BJ (cell line): ENCODE measurements at regions not wholly inside any gene's neighbourhood (a gene's known extent, or its start where the extent isn't known, plus 50 kb on each side); places are given as distances from the start of the nearest gene placed in this dataset.

Source experiments
- CTCF ChIA-PET: fragments of 350-600 bp; formaldehyde crosslinking; extraction: SDS; loops from one replicate; lab custom pipeline; 2021; ENCODE audit warnings: antibody characterized with exemption, inconsistent platforms; lab: Yijun Ruan, JAX
- POLR2A ChIA-PET: fragments of 300-600 bp; sonication (Branson Sonifier 250); formaldehyde crosslinking; extraction: SDS; loops from one replicate; lab custom pipeline; 2021; ENCODE audit warnings: antibody characterized with exemption; lab: Charles Lee
- DNase-seq: peaks from one replicate; pipeline ENCODE4 v3.0.0-alpha.2; 2011; ENCODE audit warnings: low read depth
- H3K27me3 ChIP-seq: 2 replicates; pipeline ENCODE4 v1.6.0; 2011; ENCODE audit warnings: low read length; ENCODE audit not compliant: control insufficient read depth, insufficient read depth
- H3K36me3 ChIP-seq: 2 replicates; pipeline ENCODE4 v1.5.1; 2011; ENCODE audit warnings: low read length; ENCODE audit not compliant: control insufficient read depth, insufficient read depth
- H3K4me3 ChIP-seq: 2 replicates; pipeline ENCODE4 v1.5.1; 2011; ENCODE audit warnings: low read depth, mild to moderate bottlenecking, control low read depth, low read length
- TF ChIP-seq, protein P1 (sequence below): IDR thresholded peaks from 2 replicates; pipeline ENCODE4 v1.5.1; 2011; ENCODE audit warnings: low read depth, mild to moderate bottlenecking, control low read depth, inconsistent platforms, low read length, moderate library complexity; ENCODE audit not compliant: insufficient read depth

DNA sequence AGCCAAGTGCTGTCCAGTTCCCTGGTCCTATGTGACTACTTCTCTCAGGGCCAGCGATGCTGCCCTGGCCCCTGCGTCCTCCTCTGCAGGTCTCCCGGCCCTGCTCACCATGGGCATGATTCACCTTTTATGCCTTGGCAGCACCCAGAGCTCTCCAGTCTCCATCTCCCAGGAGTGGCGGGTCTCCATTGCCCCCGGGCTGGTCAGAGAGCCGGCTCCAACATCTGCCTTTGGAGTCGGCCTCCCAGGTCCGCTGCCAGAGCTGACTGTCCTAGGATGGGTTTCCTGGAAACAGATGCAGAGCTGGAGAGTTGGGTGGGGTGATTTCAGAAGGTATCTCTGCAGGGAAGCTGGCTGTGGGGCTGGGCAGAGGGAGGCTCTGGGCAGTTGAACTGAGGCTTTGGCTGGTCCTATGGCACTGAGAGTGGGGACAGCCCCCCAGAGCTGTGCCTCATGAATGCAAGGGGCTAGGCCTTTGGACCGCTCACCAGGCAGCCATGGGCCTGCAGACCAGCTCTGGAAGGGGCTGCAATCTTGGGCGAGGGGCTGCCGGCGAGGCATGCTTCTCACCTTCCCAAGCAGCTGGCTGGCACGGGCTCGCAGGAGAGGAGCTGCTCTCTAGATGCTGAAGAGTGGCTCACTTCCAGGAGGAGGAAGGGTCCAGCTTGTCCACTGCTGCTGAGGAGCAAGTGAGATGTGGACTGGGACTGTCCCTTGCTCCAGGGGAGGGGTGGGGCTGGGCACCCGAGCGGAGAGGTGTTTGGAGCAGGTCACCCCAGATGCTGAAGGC, 59.8 kb upstream of the HS6ST1 start:
- POLR2A ChIA-PET = no interaction called here
- H3K36me3 ChIP-seq = no peaks in the 10 kb centered on the region
- DNase-seq = no peak
- H3K27me3 ChIP-seq = no peaks in the 10 kb centered on the region
- TF ChIP-seq, protein P1, sequence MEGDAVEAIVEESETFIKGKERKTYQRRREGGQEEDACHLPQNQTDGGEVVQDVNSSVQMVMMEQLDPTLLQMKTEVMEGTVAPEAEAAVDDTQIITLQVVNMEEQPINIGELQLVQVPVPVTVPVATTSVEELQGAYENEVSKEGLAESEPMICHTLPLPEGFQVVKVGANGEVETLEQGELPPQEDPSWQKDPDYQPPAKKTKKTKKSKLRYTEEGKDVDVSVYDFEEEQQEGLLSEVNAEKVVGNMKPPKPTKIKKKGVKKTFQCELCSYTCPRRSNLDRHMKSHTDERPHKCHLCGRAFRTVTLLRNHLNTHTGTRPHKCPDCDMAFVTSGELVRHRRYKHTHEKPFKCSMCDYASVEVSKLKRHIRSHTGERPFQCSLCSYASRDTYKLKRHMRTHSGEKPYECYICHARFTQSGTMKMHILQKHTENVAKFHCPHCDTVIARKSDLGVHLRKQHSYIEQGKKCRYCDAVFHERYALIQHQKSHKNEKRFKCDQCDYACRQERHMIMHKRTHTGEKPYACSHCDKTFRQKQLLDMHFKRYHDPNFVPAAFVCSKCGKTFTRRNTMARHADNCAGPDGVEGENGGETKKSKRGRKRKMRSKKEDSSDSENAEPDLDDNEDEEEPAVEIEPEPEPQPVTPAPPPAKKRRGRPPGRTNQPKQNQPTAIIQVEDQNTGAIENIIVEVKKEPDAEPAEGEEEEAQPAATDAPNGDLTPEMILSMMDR = no peak
- CTCF ChIA-PET = interaction anchor here (1.3 kb wide), 1 partner anchor 14 kb away, joined by 4 read pairs; no protein-coding TSS in a partner anchor
- H3K4me3 ChIP-seq = no peak overlapping the region

DNA sequence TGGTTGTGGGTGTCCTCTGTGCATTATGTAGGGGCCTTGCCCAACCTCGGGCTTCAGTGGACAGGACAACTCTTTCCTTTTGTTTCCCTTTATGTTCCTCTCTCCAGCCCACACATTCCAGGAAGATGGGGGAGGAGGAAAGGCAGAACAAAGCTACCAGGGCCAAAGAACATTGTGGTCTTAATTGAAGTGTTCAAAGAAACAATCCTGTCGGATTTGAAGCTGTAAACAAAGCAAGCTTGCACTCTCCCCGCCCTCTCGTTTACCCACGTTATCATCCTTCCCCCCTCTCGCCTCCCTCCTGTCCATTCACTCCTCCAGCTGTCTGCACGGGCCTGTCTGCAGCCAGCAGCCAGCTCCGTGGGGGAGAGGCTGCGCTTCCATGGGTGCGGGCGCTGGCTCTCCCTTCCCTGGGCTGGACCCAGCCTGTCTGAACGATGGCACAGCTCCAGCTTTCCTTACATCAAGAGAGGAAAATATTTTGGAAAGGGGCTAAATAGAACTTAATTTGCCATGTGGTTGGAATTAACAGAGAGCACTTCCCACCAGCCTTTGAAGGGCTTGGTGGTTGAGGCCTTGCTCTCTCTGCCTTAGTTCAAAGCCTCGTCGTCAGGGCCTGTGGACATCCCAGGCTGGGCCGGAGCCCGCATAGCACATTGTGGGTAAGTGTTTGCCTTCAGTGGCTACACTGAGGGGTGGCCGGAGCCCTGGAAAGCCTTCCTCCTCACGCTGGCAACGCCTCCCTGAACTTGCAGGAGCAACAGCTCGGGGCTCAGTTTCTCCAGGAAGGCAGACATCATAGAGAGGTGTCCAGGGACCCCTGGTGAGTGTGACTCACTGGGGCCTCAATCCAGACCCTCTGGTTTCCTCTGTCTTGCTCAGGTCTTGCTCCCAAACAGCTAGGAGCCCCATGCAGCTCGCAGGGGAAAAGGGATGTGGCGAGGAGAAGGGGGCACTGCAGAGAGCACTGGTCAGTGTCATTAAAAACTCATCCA, 60.6 kb upstream of the HS6ST1 start:
- TF ChIP-seq, protein P1 = no peak
- CTCF ChIA-PET = interaction anchor here (1.3 kb wide), 1 partner anchor 15 kb away, joined by 4 read pairs; no protein-coding TSS in a partner anchor

DNA sequence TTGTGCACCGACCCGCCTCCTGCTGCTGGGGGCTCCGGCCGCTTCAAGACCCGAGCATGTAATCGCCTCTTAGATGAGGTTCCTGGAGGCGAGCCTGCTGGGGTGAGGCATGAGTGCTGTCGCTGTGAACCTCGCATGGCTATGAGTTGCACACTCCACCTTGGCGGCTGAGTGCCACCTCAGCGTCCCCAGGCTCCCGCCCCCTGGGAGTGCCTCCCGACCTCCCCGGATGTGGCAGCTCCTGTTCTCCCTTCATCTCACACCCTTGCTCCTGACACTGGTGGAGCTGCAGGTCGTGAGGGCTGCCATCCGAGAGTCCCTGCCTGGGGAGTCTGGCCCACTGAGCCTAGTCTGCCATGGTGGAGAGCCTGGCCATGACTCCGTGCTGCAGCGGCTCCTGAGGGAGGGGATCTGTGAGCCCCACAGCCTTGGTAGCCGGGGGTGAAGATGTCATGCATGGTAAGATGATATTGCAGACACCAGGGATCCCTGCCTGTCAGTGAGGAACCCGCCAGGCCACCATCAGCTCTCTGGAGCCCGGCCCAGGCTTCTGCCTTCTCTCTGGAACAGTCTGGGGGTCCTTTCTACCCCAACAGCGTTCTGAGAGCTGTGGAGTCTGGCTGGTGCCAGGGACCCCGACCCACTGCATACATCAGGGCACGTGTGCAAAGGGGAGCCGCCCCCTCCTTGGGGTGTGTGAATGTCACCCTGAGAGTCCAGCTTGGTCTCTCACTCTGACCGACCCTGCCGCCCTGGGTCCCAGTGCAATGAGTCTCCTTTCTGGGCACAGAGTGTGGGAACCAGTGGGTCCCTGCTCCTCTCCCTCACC, 61.6 kb upstream of the HS6ST1 start:
- H3K27me3 ChIP-seq = no peaks in the 10 kb centered on the region
- TF ChIP-seq, protein P1 = no peak
- ChIA-PET POLR2A (no interaction called here), CTCF (no interaction called here)
- no peaks in the 10 kb centered on the region for H3K36me3 ChIP-seq
- no peak overlapping the region for H3K4me3 ChIP-seq
- DNase-seq = no peak

More for the DNA sequence above, 60.6 kb upstream of the HS6ST1 start:
- POLR2A ChIA-PET = no interaction called here
- Histone ChIP-seq H3K4me3 (no peak overlapping the region), H3K27me3 (no peaks in the 10 kb centered on the region), H3K36me3 (no peaks in the 10 kb centered on the region)
- peak; percentile 32 for DNase-seq

DNA sequence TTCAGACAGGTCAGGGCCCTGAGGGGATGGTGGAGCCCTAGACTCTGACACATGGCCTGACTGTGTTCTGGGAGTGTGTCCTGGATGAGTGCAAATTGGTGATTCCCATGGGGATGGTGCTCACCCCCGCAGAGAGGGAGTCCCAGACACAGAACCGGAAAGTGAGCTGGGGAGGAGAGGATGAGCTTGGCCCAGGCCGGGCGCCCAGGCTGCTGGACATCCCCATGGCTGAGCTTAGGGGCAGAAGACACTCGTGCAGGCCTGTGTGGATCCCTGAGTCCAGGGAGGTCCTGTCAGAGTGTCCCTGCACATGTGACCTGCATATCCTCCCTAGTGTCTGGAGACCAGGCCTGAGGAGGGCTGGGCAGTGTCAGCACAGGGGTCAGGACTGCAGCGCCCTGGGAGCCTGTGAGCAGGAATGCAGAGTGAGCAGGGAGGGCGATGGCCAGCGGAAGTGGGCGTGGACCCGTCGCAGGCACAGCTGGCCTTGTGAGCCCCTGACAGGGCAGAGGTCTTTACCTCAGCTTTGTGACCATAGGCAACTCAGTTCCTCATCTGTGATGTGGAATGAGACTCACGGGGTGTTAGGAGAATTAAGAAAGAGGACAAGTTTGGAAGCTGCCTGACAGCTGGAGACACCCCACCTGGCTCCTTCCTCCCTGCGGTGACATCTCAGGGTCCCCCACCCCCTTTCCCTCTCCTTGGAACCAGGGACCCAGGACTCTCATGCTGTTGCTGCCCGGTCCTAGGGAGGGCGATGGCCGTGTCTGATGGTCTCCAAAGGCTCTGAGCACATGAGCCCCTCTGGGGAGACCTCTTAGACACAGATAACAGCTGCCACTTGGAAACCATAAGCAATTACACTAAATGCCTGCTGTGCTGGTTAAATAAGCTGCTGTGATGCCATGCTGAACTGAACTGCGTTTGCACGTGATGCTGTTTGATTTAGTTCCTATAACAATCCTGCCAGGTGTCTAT, 62.6 kb upstream of the HS6ST1 start:
- TF ChIP-seq, protein P1 = no peak
- H3K4me3 ChIP-seq = no peak overlapping the region
- ChIA-PET CTCF (interaction anchor here (0.6 to 0.8 kb wide), 2 partner anchors 17 to 99 kb away, joined by 3 read pairs; no protein-coding TSS in a partner anchor), POLR2A (no interaction called here)
- no peaks in the 10 kb centered on the region for H3K27me3 ChIP-seq
- H3K36me3 ChIP-seq = no peaks in the 10 kb centered on the region
- no peak for DNase-seq
